ENCODE measurements at regions not wholly inside any gene's neighbourhood (a gene's known extent, or its start where the extent isn't known, plus 50 kb on each side); places are given as distances from the start of the nearest gene placed in this dataset.

DNA sequence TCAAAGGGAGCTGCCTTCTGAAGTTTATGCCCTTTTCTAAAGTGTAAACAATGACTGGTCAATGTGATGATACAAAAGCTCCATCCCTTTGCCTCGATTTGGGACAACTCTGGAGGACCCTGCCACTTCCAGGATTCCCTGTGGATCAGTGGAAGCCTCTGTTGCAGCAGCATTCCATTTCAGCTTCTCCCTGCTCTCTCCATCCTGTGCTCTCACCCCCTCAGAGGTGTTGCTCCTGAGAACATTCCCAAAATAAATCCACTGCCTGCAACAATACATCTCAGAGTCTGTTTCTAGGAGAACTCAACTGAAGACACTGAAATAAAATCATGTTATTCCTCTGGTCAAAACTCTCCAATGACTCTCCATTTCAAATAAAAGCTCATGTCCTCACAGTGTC lies 263.6 kb downstream of the HACE1 start:
- H3K27me3 ChIP-seq (replicated peaks in 1 of 2; ENCODE audit: control insufficient read depth in 2 of 2, insufficient read depth in 2 of 2, low read length in 1 of 2): no peaks in the 10 kb centered on the region
- H3K4me2 ChIP-seq (ENCODE audit: control insufficient read depth, insufficient read depth): no peak overlapping the region
- H3K4me3 ChIP-seq: no peak overlapping the region
- ChIA-PET SMC1A (ENCODE audit: uncharacterized antibody, unreplicated experiment) (no interaction called here), CTCF (no interaction called here), RAD21 (ENCODE audit: unreplicated experiment) (no interaction called here), POLR2A (no interaction called here)
- no peaks in the 10 kb centered on the region for H3K4me1 ChIP-seq (ENCODE audit: control insufficient read depth, insufficient read depth, low read length)
- in situ Hi-C loops (cut with MboI): no loop called here
- WGBS (ENCODE audit: insufficient coverage, insufficient replicate concordance, low lambda C conversion rate, missing lambda C conversion rate): 7% methylated on average over 1 of the region's 1 CpG
- H2AFZ ChIP-seq (ENCODE audit: control insufficient read depth, low read depth, low read length): no peak overlapping the region
- intact Hi-C loops (cut with micrococcal nuclease; ENCODE audit: unreplicated experiment): no loop called here
- H3K27ac ChIP-seq (ENCODE audit: control insufficient read depth, insufficient read depth): no peak overlapping the region
- BruUV-seq (replicated peaks): no TSS peak
- H4K20me1 ChIP-seq (ENCODE audit: control insufficient read depth, insufficient read depth): no peaks in the 10 kb centered on the region
- DNase-seq (ENCODE audit: low read depth, low spot score): no peak
- TF ChIP-seq SMAD5 (IDR thresholded peaks at IDR 0.05; ENCODE audit: low read depth) (no peak), CHD4 (IDR thresholded peaks at IDR 0.05) (no peak), ZBED1 (IDR thresholded peaks at IDR 0.05; ENCODE audit: borderline replicate concordance) (no peak), DPF2 (IDR thresholded peaks at IDR 0.05) (no peak), SIX5 (IDR thresholded peaks at IDR 0.05; ENCODE audit: low read depth, low read length, severe bottlenecking) (no peak), BHLHE40 (IDR thresholded peaks at IDR 0.05; ENCODE audit: borderline replicate concordance in 1 of 2, low read depth in 2 of 2, low read length in 1 of 2) (no peak), CREB1 (IDR thresholded peaks at IDR 0.05; ENCODE audit: low read depth) (no peak), SIN3A (IDR thresholded peaks at IDR 0.05; ENCODE audit: low read depth, low read length) (no peak), CEBPB (IDR thresholded peaks at IDR 0.05; ENCODE audit: borderline replicate concordance in 1 of 2, low read depth in 2 of 2, low read length in 2 of 2) (no peak), NRF1 (conservative IDR thresholded peaks at IDR 0.05; ENCODE audit: low read depth, low read length) (no peak), ASH2L (IDR thresholded peaks at IDR 0.05; ENCODE audit: borderline replicate concordance, low read depth) (no peak)
- TF ChIP-seq, protein P1, sequence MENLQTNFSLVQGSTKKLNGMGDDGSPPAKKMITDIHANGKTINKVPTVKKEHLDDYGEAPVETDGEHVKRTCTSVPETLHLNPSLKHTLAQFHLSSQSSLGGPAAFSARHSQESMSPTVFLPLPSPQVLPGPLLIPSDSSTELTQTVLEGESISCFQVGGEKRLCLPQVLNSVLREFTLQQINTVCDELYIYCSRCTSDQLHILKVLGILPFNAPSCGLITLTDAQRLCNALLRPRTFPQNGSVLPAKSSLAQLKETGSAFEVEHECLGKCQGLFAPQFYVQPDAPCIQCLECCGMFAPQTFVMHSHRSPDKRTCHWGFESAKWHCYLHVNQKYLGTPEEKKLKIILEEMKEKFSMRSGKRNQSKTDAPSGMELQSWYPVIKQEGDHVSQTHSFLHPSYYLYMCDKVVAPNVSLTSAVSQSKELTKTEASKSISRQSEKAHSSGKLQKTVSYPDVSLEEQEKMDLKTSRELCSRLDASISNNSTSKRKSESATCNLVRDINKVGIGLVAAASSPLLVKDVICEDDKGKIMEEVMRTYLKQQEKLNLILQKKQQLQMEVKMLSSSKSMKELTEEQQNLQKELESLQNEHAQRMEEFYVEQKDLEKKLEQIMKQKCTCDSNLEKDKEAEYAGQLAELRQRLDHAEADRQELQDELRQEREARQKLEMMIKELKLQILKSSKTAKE (IDR thresholded peaks at IDR 0.05; ENCODE audit: low read depth, poor library complexity, severe bottlenecking): no peak
- TF ChIP-seq, protein P2, sequence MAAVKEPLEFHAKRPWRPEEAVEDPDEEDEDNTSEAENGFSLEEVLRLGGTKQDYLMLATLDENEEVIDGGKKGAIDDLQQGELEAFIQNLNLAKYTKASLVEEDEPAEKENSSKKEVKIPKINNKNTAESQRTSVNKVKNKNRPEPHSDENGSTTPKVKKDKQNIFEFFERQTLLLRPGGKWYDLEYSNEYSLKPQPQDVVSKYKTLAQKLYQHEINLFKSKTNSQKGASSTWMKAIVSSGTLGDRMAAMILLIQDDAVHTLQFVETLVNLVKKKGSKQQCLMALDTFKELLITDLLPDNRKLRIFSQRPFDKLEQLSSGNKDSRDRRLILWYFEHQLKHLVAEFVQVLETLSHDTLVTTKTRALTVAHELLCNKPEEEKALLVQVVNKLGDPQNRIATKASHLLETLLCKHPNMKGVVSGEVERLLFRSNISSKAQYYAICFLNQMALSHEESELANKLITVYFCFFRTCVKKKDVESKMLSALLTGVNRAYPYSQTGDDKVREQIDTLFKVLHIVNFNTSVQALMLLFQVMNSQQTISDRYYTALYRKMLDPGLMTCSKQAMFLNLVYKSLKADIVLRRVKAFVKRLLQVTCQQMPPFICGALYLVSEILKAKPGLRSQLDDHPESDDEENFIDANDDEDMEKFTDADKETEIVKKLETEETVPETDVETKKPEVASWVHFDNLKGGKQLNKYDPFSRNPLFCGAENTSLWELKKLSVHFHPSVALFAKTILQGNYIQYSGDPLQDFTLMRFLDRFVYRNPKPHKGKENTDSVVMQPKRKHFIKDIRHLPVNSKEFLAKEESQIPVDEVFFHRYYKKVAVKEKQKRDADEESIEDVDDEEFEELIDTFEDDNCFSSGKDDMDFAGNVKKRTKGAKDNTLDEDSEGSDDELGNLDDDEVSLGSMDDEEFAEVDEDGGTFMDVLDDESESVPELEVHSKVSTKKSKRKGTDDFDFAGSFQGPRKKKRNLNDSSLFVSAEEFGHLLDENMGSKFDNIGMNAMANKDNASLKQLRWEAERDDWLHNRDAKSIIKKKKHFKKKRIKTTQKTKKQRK (IDR thresholded peaks at IDR 0.05; ENCODE audit: low read depth, low read length): no peak
- TF ChIP-seq, protein P3, sequence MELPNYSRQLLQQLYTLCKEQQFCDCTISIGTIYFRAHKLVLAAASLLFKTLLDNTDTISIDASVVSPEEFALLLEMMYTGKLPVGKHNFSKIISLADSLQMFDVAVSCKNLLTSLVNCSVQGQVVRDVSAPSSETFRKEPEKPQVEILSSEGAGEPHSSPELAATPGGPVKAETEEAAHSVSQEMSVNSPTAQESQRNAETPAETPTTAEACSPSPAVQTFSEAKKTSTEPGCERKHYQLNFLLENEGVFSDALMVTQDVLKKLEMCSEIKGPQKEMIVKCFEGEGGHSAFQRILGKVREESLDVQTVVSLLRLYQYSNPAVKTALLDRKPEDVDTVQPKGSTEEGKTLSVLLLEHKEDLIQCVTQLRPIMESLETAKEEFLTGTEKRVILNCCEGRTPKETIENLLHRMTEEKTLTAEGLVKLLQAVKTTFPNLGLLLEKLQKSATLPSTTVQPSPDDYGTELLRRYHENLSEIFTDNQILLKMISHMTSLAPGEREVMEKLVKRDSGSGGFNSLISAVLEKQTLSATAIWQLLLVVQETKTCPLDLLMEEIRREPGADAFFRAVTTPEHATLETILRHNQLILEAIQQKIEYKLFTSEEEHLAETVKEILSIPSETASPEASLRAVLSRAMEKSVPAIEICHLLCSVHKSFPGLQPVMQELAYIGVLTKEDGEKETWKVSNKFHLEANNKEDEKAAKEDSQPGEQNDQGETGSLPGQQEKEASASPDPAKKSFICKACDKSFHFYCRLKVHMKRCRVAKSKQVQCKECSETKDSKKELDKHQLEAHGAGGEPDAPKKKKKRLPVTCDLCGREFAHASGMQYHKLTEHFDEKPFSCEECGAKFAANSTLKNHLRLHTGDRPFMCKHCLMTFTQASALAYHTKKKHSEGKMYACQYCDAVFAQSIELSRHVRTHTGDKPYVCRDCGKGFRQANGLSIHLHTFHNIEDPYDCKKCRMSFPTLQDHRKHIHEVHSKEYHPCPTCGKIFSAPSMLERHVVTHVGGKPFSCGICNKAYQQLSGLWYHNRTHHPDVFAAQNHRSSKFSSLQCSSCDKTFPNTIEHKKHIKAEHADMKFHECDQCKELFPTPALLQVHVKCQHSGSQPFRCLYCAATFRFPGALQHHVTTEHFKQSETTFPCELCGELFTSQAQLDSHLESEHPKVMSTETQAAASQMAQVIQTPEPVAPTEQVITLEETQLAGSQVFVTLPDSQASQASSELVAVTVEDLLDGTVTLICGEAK (IDR thresholded peaks at IDR 0.05; ENCODE audit: borderline replicate concordance): no peak
- no peak overlapping the region for H3K9ac ChIP-seq (ENCODE audit: control insufficient read depth, insufficient read depth, low read length)
- no peak for FAIRE-seq
- no peaks in the 10 kb centered on the region for H3K79me2 ChIP-seq (ENCODE audit: control insufficient read depth, insufficient read depth, low read length)
- H3K36me3 ChIP-seq (ENCODE audit: control insufficient read depth in 2 of 2, insufficient read depth in 2 of 2, low read length in 1 of 2): no peaks in the 10 kb centered on the region
- H3K9me3 ChIP-seq (replicated peaks; ENCODE audit: control insufficient read depth, insufficient read depth, low read length): no peaks in the 10 kb centered on the region
- ATAC-seq: no peak
